GM12872 (cell line): ENCODE measurements at regions not wholly inside any gene's neighbourhood (a gene's known extent, or its start where the extent isn't known, plus 50 kb on each side); places are given as distances from the start of the nearest gene placed in this dataset.

Source experiments
- TF ChIP-seq, protein P1 (sequence below): IDR thresholded peaks from 3 replicates; pipeline ENCODE4 v1.5.1; 2011; ENCODE audit warnings: low read depth, mild to moderate bottlenecking, low read length, moderate library complexity; ENCODE audit not compliant: insufficient read depth

DNA sequence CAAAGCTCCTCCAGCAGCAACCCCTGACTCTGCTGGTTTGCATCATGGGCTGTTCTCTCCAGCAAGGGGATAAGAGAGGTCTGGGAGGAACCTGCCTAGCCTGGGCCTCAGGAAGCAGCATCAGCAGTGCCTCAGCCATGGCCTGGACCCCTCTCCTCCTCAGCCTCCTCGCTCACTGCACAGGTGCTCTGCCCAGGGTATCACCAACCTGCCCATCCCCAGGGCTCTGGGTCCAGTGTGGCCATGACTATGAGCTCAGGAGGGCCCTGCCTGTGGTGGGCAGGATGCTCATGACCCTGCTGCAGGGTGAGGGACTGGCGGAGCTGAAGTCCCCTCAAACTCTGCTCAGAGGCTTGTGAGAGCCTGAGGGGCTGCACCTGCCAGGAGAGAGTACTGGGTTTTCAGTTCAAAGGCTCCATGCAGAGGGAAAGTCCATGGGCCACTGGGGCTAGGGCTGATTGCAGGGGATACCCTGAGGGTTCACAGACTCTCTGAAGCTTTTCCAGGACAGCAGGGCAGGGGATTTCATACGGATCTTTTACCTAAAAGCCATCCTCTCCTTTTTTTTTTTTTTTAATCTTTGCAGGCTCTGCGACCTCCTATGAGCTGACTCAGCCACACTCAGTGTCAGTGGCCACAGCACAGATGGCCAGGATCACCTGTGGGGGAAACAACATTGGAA is 115.8 kb upstream of the IGLL5 start:
- TF ChIP-seq, protein P1, sequence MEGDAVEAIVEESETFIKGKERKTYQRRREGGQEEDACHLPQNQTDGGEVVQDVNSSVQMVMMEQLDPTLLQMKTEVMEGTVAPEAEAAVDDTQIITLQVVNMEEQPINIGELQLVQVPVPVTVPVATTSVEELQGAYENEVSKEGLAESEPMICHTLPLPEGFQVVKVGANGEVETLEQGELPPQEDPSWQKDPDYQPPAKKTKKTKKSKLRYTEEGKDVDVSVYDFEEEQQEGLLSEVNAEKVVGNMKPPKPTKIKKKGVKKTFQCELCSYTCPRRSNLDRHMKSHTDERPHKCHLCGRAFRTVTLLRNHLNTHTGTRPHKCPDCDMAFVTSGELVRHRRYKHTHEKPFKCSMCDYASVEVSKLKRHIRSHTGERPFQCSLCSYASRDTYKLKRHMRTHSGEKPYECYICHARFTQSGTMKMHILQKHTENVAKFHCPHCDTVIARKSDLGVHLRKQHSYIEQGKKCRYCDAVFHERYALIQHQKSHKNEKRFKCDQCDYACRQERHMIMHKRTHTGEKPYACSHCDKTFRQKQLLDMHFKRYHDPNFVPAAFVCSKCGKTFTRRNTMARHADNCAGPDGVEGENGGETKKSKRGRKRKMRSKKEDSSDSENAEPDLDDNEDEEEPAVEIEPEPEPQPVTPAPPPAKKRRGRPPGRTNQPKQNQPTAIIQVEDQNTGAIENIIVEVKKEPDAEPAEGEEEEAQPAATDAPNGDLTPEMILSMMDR, result no peak

DNA sequence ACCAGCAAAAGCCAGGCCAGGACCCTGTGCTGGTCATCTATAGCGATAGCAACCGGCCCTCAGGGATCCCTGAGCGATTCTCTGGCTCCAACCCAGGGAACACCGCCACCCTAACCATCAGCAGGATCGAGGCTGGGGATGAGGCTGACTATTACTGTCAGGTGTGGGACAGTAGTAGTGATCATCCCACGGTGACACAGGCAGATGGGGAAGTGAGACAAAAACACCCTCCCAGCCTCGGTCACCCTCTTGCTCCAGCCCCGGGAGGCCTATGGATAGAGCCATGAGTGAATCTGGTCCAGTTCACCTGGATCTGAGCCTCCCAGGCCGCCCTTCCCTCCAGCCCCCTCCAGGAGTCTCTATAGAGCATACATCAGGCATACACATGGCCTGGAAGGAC is 115.2 kb upstream of the IGLL5 start:
- TF ChIP-seq, protein P1, result no peak

DNA sequence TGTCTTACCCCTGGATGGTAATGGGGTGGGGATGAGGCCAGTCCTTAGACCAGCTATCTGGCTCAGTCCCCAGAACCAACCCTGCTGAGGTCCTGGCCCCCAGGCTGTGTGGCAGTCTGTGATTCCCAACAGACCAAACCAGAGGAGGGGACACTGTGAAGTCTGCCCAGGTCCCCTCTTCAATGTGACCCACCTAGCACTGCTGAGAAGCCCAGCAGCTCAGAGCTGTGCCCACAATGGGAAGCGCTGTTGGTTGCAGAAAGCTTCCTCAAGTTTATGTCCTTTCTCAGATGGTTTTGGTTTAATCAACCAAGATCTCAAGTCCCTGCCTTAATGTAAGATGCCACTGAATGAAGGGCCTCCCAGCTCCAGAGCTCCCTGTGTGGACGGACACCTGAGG is 114.7 kb upstream of the IGLL5 start:
- TF ChIP-seq, protein P1, result no peak

DNA sequence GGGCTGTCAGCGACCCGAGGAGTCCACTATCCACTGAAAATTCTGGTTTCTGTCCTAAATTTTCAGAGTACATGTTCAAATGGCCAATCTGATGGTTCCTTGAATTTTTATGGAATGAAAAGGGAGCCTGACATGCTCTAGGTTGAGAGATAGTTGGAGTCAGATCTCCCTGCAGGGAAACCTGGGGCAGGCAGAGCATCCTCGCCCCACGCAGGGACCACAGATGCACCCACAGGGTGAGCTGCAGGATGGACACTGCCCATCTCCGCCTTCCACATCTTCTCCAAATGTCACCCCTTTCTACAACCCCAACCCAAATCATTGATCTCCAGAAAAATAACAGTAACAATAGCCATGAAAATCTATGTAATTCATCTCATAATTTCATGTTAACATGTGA is 114.2 kb upstream of the IGLL5 start:
- TF ChIP-seq, protein P1, result no peak

DNA sequence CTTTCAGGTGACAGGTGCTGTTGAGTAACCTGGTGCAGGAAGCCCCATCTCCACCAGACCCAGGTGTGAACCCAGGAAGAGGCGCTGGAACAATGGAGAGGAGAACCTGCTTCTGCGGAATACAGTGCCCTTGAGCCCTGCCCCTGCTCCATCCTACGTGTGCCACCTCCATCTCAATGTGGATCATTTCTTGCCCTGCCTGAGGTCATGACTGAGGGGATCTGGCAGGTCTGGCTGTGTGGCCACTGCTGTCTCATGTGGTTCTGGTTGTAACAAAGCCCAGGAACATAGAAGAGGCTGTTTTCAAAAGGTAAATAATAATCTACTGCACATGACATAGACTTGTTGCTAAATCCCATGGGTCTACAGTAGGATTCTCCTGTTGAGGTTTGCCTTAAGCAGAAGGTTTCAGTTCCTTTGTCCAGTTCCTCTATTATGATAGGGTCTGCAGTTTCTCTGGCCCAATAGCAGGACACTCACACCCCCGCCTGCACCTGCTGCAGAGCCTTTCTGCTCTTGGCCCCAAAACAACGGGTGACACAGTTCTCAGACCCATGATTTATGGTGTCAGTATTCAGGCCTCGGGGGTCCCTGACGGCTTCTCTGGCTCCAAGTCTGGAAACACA is 113.5 kb upstream of the IGLL5 start:
- TF ChIP-seq, protein P1, result no peak

DNA sequence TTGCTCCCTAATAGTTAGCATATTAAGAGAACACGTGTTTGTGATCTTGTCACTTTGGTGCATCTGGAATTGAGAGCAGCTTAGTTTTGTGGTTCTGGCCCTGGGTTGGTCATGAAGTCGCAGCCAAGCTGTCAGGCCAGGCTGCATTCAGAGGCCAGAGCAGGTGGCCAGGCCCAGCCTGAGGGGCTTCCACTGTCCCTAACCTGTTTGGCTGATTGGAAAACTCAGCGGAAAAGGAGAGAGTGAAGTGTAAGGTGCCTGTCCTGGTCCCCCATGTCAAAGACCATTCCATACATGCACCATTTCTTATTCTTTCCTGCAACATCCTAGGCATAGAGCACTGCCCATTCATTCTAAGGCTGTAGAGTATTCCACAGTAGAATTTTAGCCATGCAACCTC is 111.5 kb upstream of the IGLL5 start:
- TF ChIP-seq, protein P1, result no peak

DNA sequence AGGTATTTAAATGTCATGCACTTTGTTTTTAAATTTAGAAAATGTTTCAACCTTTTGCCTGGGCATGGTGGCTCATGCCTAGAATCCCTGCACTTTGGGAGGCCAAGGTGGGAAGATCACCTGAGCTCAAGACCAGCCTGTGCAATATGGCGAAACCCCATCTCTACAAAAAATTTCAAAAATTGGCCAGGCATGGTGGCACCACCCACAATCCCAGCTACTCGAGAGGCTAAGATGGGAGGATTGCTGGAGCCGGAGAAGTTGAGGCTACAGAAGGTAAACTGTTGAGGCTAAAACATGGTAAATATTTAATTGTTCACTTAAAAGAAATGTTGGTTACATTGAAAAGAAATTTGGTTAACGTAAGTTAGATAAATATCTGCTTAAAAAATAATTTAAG is 108.4 kb upstream of the IGLL5 start:
- TF ChIP-seq, protein P1, result no peak
